Gastroesophageal sphincter (tissue), 3 donors: ENCODE measurements at regions not wholly inside any gene's neighbourhood (a gene's known extent, or its start where the extent isn't known, plus 50 kb on each side); places are given as distances from the start of the nearest gene placed in this dataset.

Experiments used
- CTCF ChIP-seq, 4 experiments: fragments of 200-600 bp in 2 of 4; fragments of 450-650 bp in 2 of 4; sonication (generic) in 1 of 4; IDR thresholded peaks; one replicate each; pipeline ENCODE4 v1.5.1; 2017 to 2019; ENCODE audit warnings: antibody characterized with exemption in 4 of 4, mild to moderate bottlenecking in 2 of 4, moderate library complexity in 2 of 4
- EP300 ChIP-seq: sonication (generic); formaldehyde crosslinking; IDR thresholded peaks from one replicate; pipeline ENCODE4 v1.6.1; 2017; ENCODE audit warnings: antibody characterized with exemption, mild to moderate bottlenecking
- POLR2A ChIP-seq, 2 donors: fragments of 450-650 bp; IDR thresholded peaks; one replicate each; pipeline ENCODE4 v1.6.1; 2017; ENCODE audit warnings: antibody characterized with exemption in 2 of 2, mild to moderate bottlenecking in 2 of 2, moderate library complexity in 1 of 2
- POLR2AphosphoS5 ChIP-seq: sonication (generic); formaldehyde crosslinking; IDR thresholded peaks from one replicate; pipeline ENCODE4 v1.6.1; 2017; ENCODE audit warnings: antibody characterized with exemption

GRCh38 chr4:120290553-120290952 lies 223.9 kb upstream of the MAD2L1 start:
- no peak for TF ChIP-seq CTCF (IDR thresholded peaks at IDR 0.05)
- TF ChIP-seq POLR2A (IDR thresholded peaks at IDR 0.05): no peak
- no peak for TF ChIP-seq EP300
- no peak for TF ChIP-seq POLR2AphosphoS5
